Sigmoid colon (tissue), 4 donors: ENCODE measurements at regions not wholly inside any gene's neighbourhood (a gene's known extent, or its start where the extent isn't known, plus 50 kb on each side); places are given as distances from the start of the nearest gene placed in this dataset.

Experiments used
- CTCF ChIP-seq, 4 experiments: fragments of 450-650 bp in 3 of 4; fragments of 200-600 bp in 1 of 4; IDR thresholded peaks; one replicate each; pipeline ENCODE4 v1.5.1; 2016 to 2019; ENCODE audit warnings: antibody characterized with exemption in 4 of 4, mild to moderate bottlenecking in 3 of 4, moderate library complexity in 2 of 4
- POLR2A ChIP-seq, 2 donors: fragments of 450-650 bp; IDR thresholded peaks; one replicate each; pipeline ENCODE4 v1.6.1; 2016; ENCODE audit warnings: antibody characterized with exemption in 2 of 2, mild to moderate bottlenecking in 2 of 2, moderate library complexity in 2 of 2
- POLR2AphosphoS5 ChIP-seq, 4 donors: sonication (generic); formaldehyde crosslinking; IDR thresholded peaks; one replicate each; pipeline ENCODE4 v1.6.1; 2017; ENCODE audit warnings: antibody characterized with exemption in 4 of 4

- TF ChIP-seq POLR2AphosphoS5 (IDR thresholded peaks at IDR 0.05) (no peak), POLR2A (IDR thresholded peaks at IDR 0.05) (no peak), CTCF (IDR thresholded peaks at IDR 0.05) (no peak)
Observed at GRCh38 chr7:24501443-24502134, 71.7 kb upstream of the PALS2 start.
